ENCODE measurements at regions not wholly inside any gene's neighbourhood (a gene's known extent, or its start where the extent isn't known, plus 50 kb on each side); places are given as distances from the start of the nearest gene placed in this dataset.

DNA sequence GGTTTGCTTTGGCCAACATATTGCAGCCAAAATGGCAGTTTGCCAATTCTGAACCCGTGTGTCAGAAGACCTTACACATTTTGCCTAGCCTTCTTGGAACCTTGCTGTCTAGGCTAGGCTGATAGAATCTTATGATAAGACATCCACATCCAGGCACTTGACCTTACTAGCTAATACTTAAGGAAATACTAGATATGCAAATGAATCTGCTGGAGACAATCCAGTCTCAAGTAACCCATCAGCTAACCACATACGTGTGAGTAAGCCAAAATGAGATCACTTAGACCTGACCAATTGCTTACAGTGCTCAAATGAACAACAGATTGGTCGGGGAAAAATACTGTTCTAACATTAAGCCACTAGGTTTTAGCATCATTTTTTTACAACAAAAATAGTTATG lies 1504.6 kb upstream of the CDH9 start:
- no peak for TF ChIP-seq MYC (IDR thresholded peaks at IDR 0.05; ENCODE audit: low read depth, low read length)
- TF ChIP-seq, protein P1, sequence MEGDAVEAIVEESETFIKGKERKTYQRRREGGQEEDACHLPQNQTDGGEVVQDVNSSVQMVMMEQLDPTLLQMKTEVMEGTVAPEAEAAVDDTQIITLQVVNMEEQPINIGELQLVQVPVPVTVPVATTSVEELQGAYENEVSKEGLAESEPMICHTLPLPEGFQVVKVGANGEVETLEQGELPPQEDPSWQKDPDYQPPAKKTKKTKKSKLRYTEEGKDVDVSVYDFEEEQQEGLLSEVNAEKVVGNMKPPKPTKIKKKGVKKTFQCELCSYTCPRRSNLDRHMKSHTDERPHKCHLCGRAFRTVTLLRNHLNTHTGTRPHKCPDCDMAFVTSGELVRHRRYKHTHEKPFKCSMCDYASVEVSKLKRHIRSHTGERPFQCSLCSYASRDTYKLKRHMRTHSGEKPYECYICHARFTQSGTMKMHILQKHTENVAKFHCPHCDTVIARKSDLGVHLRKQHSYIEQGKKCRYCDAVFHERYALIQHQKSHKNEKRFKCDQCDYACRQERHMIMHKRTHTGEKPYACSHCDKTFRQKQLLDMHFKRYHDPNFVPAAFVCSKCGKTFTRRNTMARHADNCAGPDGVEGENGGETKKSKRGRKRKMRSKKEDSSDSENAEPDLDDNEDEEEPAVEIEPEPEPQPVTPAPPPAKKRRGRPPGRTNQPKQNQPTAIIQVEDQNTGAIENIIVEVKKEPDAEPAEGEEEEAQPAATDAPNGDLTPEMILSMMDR (IDR thresholded peaks at IDR 0.05; ENCODE audit: low read depth, low read length), result no peak
- TF ChIP-seq, protein P2, sequence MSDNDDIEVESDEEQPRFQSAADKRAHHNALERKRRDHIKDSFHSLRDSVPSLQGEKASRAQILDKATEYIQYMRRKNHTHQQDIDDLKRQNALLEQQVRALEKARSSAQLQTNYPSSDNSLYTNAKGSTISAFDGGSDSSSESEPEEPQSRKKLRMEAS (IDR thresholded peaks at IDR 0.05; ENCODE audit: low read depth, low read length), result no peak
- TF ChIP-seq POLR2A (IDR thresholded peaks at IDR 0.05; ENCODE audit: extremely low read depth, insufficient read length), result no peak
- DNase-seq (ENCODE audit: low read depth), result peak; percentile 4

DNA sequence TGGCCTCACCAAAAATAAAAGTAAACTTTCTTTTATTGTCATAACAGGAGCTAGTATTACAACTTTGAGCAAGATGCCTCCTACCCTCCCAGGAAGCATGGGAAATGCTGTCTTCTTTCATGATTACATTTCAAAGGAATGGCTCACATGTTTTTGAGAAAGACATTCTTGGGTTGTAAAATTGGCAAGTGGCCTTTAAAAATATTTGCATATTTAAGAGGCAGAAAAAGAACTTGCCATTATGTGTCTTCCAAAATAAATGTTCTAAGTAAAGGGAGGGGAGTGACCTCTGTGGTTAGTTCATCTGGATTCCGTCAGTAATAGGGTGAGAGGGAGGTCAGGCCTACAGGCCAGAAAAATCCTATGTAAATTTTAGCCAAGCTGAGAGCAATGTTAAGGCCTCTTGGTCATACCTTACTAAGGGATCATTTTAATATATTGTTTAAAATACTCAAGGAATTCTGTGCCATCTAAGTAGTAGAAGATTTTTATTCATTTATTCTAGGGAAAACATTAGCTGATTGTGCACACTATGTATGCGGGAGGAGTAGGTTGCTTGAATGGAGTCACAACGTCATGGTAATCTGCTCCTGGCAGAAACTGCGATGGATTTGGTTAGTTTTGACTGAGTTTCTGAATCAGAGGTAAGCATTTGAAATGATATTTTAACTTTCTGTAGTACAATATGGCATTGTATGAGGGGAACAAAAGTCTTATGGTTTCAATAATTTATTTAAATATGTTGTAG lies 1485.7 kb upstream of the CDH9 start:
- DNase-seq (ENCODE audit: low read depth), result no peak
- H3K4me3 ChIP-seq (ENCODE audit: low read depth, low read length), result no peak overlapping the region
- TF ChIP-seq MYC (IDR thresholded peaks at IDR 0.05; ENCODE audit: low read depth, low read length) (no peak), POLR2A (IDR thresholded peaks at IDR 0.05; ENCODE audit: extremely low read depth, insufficient read length) (no peak)
- TF ChIP-seq, protein P1 (IDR thresholded peaks at IDR 0.05; ENCODE audit: low read depth, low read length), result no peak
- TF ChIP-seq, protein P2 (IDR thresholded peaks at IDR 0.05; ENCODE audit: low read depth, low read length), result no peak

More for the DNA sequence above, 1504.6 kb upstream of the CDH9 start:
- no peak overlapping the region for H3K4me3 ChIP-seq (ENCODE audit: low read depth, low read length)

DNA sequence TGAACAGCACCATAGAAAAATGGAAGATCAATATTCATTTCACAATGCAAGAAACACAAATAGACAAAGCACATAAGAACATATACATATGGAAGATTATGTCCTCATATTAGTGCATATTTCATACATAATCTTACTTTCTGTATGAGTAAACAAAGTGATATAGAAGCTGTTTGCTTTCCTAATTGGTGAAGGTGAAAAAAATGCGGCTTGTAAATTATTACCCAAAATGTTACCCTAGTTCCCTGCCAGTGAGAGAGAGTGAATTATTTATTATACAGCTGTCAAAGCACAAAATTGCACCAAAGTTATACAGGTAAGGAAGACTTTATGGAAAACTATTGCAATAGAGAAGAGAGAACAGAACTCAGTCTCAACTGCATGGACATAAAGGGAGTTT lies 1485.0 kb upstream of the CDH9 start:
- DNase-seq (ENCODE audit: low read depth), result no peak
- H3K4me3 ChIP-seq (ENCODE audit: low read depth, low read length), result no peak overlapping the region
- no peak for TF ChIP-seq POLR2A (IDR thresholded peaks at IDR 0.05; ENCODE audit: extremely low read depth, insufficient read length)
- TF ChIP-seq MYC (IDR thresholded peaks at IDR 0.05; ENCODE audit: low read depth, low read length), result no peak
- TF ChIP-seq, protein P1 (IDR thresholded peaks at IDR 0.05; ENCODE audit: low read depth, low read length), result no peak
- TF ChIP-seq, protein P2 (IDR thresholded peaks at IDR 0.05; ENCODE audit: low read depth, low read length), result no peak

DNA sequence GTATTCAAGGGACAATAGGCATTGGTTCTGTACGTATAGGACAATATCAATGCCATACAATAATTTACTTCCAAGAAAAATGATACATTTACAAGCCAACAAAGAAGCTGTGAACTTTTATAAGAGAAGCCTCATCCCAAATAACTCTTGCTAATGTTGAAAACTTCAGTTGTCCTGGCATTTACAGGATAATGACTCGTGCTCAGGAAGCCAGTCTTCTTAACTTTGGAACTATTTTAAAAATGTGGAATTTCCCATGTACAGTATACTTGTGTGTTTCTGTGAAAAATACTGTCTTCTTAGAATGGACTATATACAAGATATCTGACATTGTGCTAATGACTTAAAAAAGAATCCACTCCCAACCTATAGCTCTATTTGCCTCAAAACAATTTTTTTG lies 1479.3 kb upstream of the CDH9 start:
- TF ChIP-seq MYC (IDR thresholded peaks at IDR 0.05; ENCODE audit: low read depth, low read length) (no peak), POLR2A (IDR thresholded peaks at IDR 0.05; ENCODE audit: extremely low read depth, insufficient read length) (no peak)
- TF ChIP-seq, protein P1 (IDR thresholded peaks at IDR 0.05; ENCODE audit: low read depth, low read length), result no peak
- TF ChIP-seq, protein P2 (IDR thresholded peaks at IDR 0.05; ENCODE audit: low read depth, low read length), result no peak
- no peak for DNase-seq (ENCODE audit: low read depth)
- no peak overlapping the region for H3K4me3 ChIP-seq (ENCODE audit: low read depth, low read length)

DNA sequence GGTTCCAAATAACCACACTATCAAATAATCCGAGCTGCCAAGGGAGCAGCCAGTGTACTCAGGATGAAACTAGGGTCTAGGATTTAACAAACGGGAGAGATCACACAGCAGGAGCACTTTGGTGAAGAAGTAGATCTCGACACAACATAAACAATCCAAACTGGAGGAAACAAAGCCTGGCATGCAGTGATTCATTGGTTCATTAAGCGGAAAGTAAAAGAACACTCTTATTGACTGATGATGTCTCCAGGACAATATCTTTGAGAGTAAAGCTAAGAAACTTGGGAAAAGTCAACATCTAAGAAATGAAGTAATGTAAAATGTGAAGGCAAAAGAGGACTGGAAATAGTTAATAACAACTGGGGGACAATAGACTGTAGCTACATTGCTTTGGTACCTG lies 1478.3 kb upstream of the CDH9 start:
- no peak overlapping the region for H3K4me3 ChIP-seq (ENCODE audit: low read depth, low read length)
- DNase-seq (ENCODE audit: low read depth), result no peak
- no peak for TF ChIP-seq MYC (IDR thresholded peaks at IDR 0.05; ENCODE audit: low read depth, low read length)
- TF ChIP-seq, protein P1 (IDR thresholded peaks at IDR 0.05; ENCODE audit: low read depth, low read length), result no peak
